Heart left ventricle (tissue), 16 donors: ENCODE measurements at regions not wholly inside any gene's neighbourhood (a gene's known extent, or its start where the extent isn't known, plus 50 kb on each side); places are given as distances from the start of the nearest gene placed in this dataset.

Source experiments
- ATAC-seq, 4 donors: fragments of 200-7000 bp; cut with Tn5 transposase; one replicate each; pipeline ENCODE4 v1.9.1; 2020 to 2022; ENCODE audit warnings: moderate library complexity in 4 of 4, mild to moderate bottlenecking in 3 of 4, moderate number of reproducible peaks in 1 of 4
- DNase-seq, 5 donors: peaks; one replicate each; pipeline ENCODE4 v3.0.0-alpha.2; 2020
- H3K27ac ChIP-seq, 12 donors: fragments of 200-600 bp; sonication (generic) in 4 of 12; one replicate each; pipeline versions ENCODE4 v1.5.0 to v1.8.0; 2016 to 2022; ENCODE audit warnings: mild to moderate bottlenecking in 2 of 12
- H3K27me3 ChIP-seq, 9 donors: fragments of 200-600 bp; sonication (generic) in 2 of 9; one replicate each; pipeline versions ENCODE4 v1.5.1 to v1.8.0; 2016 to 2022; ENCODE audit warnings: mild to moderate bottlenecking in 3 of 9
- H3K36me3 ChIP-seq, 9 donors: fragments of 200-600 bp; sonication (generic) in 2 of 9; one replicate each; pipeline versions ENCODE4 v1.5.0 to v1.8.0; 2018 to 2022; ENCODE audit warnings: mild to moderate bottlenecking in 2 of 9
- H3K4me1 ChIP-seq, 12 donors: fragments of 200-600 bp; sonication (generic) in 4 of 12; one replicate each; pipeline versions ENCODE4 v1.5.0 to v1.8.0; 2016 to 2022; ENCODE audit warnings: mild to moderate bottlenecking in 3 of 12
- H3K4me3 ChIP-seq, 12 donors: fragments of 200-600 bp; sonication (generic) in 4 of 12; one replicate each; pipeline versions ENCODE4 v1.5.0 to v1.8.0; 2017 to 2022; ENCODE audit warnings: mild to moderate bottlenecking in 9 of 12, moderate library complexity in 4 of 12
- H3K9me3 ChIP-seq, 12 donors: fragments of 200-600 bp; sonication (generic) in 4 of 12; one replicate each; pipeline versions ENCODE4 v1.5.0 to v1.8.0; 2016 to 2022; ENCODE audit warnings: mild to moderate bottlenecking in 1 of 12
- POLR2A ChIP-seq, 2 donors: fragments of 450-650 bp; IDR thresholded peaks; one replicate each; pipeline ENCODE4 v1.6.1; 2017; ENCODE audit warnings: antibody characterized with exemption in 2 of 2, mild to moderate bottlenecking in 2 of 2, moderate library complexity in 2 of 2
- WGBS, 4 donors: extraction: QIAGEN DNeasy Blood & Tissue Kit in 2 of 4; methylation state at CpG; one replicate each; pipeline versions ENCODE4 v1.1.5 to v1.1.7; 2013 to 2018; 5-methylcytosine and 5-hydroxymethylcytosine counted together
- intact Hi-C, 10 donors: fragments of 100-400 bp; cut with DNase I; formaldehyde crosslinking; loops; one replicate each; pipeline versions ENCODE4 v1.11.1 to v1.14.2; 2022
- TF ChIP-seq, protein P1 (sequence below), 12 donors: fragments of 200-600 bp; sonication (generic) in 4 of 12; IDR thresholded peaks; one replicate each; pipeline versions ENCODE4 v1.5.0 to v1.8.0; 2018 to 2022; ENCODE audit warnings: antibody characterized with exemption in 12 of 12, mild to moderate bottlenecking in 5 of 12
- donor health status: ischemic (EF 13 %, LVEDD 7.1; RV severe dilation, severe dysfunction).
- donor health status: healthy with polysubstance abuse.
- donor health status: DM: no; HTN: yes; CAD: no.
- donor health status: DM: no; HTN: no; CAD: no.
- donor health status: ischemic (EF 25% LVEDD 6.9; RV normal size, moderate dysfunction).
- donor health status: ischemic (EF 25% LVEDD 5.7; RV mildly dilated, moderate dysfunction).
- donor health status: healthy.
- donor health status: DM: yes; HTN: yes; CAD: no.
- donor health status: ischemic (EF 35%, LVEDD 5.7; RV mildly dilated, moderate dysfunction).
- donor health status: nonischemic (EF 11% LVEDD 7.7; RV severe dilation, severe dysfunction).
- donor health status: DM: yes; HTN: yes; CAD: no.
- donor health status: PGD.
- donor health status: ischemic (EF 29% LVEDD 5.4; RV normal size, mild dysfunction).
- donor health status: nonischemic (EF 23%, LVEDD 6.1; RV moderate dilation, normal function).

DNA sequence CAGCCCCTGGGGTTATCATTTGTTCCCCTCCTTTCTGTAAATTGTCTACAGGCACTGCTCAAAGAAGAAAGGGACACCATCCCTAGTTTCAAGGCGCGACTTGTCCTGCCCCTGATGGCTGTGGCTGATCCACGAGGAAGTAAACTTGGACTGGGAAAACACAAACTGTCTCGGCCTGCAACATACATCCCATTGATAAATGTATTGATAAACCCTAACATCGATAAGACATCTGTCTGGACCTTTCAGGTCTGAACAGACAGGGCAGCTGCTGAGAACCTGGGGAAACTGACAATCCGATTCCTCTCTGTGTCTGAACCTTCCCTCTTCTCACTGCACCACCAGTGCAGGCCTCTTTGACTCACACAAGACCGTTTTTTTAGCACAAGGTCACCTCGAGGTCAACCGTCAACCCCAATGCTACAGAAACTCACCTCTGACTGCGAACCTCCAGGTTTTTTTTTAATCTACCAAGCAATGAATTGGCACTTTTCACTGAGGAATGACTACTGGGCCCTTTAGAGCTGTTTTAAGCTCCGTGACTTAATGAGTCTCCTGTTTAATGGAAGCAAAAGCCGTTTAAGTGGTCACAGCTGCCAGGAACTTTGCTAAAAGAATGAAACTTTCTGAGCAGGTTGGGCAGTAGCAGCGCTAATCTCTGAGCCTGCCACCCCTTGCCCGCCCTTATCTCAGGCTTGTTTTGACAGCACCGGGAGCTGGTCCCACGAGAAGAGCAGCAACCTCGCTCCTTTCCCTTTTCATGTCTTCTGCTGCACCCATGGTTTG lies 203.8 kb upstream of the TMEM45B start:
- 41 to 48% (median 45%) methylated on average over 17 of the region's 17 CpGs for WGBS, 4 donors
- no peaks in the 10 kb centered on the region for H3K9me3 ChIP-seq
- no peak for DNase-seq
- no peaks in the 10 kb centered on the region for H3K4me1 ChIP-seq
- H3K27me3 ChIP-seq = peaks cover 0 to 4% (median 0%) of the 10 kb centered on the region in 9 donors
- no peak for ATAC-seq
- intact Hi-C loops = no loop called here
- TF ChIP-seq, protein P1, sequence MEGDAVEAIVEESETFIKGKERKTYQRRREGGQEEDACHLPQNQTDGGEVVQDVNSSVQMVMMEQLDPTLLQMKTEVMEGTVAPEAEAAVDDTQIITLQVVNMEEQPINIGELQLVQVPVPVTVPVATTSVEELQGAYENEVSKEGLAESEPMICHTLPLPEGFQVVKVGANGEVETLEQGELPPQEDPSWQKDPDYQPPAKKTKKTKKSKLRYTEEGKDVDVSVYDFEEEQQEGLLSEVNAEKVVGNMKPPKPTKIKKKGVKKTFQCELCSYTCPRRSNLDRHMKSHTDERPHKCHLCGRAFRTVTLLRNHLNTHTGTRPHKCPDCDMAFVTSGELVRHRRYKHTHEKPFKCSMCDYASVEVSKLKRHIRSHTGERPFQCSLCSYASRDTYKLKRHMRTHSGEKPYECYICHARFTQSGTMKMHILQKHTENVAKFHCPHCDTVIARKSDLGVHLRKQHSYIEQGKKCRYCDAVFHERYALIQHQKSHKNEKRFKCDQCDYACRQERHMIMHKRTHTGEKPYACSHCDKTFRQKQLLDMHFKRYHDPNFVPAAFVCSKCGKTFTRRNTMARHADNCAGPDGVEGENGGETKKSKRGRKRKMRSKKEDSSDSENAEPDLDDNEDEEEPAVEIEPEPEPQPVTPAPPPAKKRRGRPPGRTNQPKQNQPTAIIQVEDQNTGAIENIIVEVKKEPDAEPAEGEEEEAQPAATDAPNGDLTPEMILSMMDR (IDR thresholded peaks at IDR 0.05) = no peak
- TF ChIP-seq POLR2A (IDR thresholded peaks at IDR 0.05) = no peak
- no peak overlapping the region for H3K4me3 ChIP-seq
- no peak overlapping the region for H3K27ac ChIP-seq
- H3K36me3 ChIP-seq = no peaks in the 10 kb centered on the region

DNA sequence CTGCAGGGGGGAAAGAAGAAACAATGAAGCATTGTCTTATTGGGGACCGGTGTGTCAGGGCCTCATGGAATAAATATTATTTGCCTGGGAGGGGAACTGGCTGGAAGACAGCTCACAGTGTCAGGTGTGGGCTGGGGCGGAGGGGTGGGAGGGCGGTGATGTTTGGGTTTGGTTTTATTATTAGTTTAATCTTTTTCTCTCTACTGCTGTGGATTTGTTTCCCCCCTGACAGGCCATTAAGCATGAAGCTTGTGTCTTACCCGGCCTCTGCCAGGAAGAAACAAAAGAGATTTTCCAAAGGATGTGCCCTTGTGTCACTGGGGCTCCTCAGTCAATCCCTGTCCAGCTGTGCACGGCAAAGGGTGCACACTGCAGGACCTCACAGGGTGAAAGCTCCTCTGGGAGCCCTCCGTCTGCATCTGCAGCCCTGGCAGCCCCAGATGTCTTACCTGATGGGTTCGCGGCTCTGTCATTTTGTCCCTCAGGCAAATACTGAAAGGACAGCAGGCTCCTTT lies 203.1 kb upstream of the TMEM45B start:
- 48 to 64% (median 60%) methylated on average over 8 of the region's 8 CpGs for WGBS, 4 donors
- H3K36me3 ChIP-seq = no peaks in the 10 kb centered on the region
- no peaks in the 10 kb centered on the region for H3K4me1 ChIP-seq
- intact Hi-C loops = no loop called here
- DNase-seq (no peak), ATAC-seq (no peak)
- TF ChIP-seq, protein P1 (IDR thresholded peaks at IDR 0.05) = no peak
- no peak for TF ChIP-seq POLR2A (IDR thresholded peaks at IDR 0.05)
- peaks cover 0 to 11% (median 0%) of the 10 kb centered on the region in 9 donors for H3K27me3 ChIP-seq
- H3K4me3 ChIP-seq = no peak overlapping the region
- no peaks in the 10 kb centered on the region for H3K9me3 ChIP-seq
- no peak overlapping the region for H3K27ac ChIP-seq

DNA sequence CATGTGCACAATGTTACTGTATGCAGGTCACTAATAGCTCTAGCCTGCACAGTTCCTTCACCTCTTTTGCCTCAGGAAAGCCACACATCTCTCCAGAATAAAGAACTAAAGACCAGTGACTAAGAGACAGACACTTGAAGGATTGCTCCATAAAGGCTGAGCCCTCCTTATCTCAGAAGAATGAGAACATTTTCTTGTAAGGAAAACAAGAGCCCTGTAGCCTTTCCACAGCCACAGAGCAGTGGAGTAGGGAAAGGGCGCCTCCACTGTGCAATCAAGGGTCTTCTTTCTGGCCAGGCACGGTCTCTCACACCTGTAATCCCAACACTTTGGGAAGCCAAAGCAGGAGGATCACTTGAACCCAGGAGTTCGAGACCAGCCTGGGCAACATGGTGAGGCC lies 202.6 kb upstream of the TMEM45B start:
- whole genome bisulfite sequencing, 4 donors = 72 to 89% (median 81%) methylated on average over 3 of the region's 3 CpGs
- Histone ChIP-seq H3K4me1 (no peaks in the 10 kb centered on the region), H3K4me3 (no peak overlapping the region), H3K27me3 (peaks cover 0 to 15% (median 0%) of the 10 kb centered on the region in 9 donors), H3K9me3 (no peaks in the 10 kb centered on the region), H3K27ac (no peak overlapping the region), H3K36me3 (no peaks in the 10 kb centered on the region)
- intact Hi-C loops = no loop called here
- ATAC-seq = no peak
- DNase-seq = no peak
- no peak for TF ChIP-seq POLR2A (IDR thresholded peaks at IDR 0.05)
- TF ChIP-seq, protein P1 (IDR thresholded peaks at IDR 0.05) = no peak

DNA sequence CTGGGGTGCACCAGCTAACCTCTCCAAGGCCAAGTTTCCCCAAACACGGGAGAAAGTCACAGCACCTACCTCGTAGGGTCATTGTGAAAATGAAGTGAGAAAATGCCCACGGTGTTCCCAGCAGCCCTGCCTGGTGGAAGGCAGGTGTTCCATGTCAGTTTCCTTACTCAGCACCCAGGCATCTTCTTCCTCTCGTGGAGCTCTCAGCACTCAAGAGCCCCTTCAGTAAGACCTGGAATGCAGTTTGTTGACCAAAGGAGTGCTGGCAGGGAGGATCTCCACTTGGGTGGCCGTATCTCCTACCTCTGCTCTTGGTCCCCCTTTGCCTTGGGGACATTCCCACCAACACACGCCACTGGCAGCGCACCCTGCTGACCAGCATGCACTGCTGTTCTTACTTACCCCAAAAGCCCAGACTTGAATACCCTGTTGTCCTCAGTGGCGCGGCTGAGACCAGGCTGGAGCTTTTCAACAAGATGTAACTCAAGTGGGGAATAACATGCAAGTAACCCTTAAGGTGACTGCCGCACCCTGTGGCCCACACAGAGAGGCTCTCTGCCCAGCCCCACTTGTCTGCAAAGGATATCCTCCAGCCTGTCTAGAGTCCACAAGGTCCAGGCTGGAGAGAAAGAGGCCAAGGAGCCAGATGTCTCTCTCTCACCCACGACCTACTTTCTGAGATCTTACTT lies 201.2 kb upstream of the TMEM45B start:
- intact Hi-C loops = no loop called here
- Histone ChIP-seq H3K4me3 (no peak overlapping the region), H3K27ac (no peak overlapping the region), H3K9me3 (no peaks in the 10 kb centered on the region), H3K4me1 (no peaks in the 10 kb centered on the region), H3K36me3 (no peaks in the 10 kb centered on the region), H3K27me3 (peaks cover 0 to 18% (median 0%) of the 10 kb centered on the region in 9 donors)
- 67 to 77% (median 70%) methylated on average over 10 to 11 of the region's 11 CpGs for WGBS, 4 donors
- no peak for DNase-seq
- TF ChIP-seq POLR2A (IDR thresholded peaks at IDR 0.05) = no peak
- TF ChIP-seq, protein P1 (IDR thresholded peaks at IDR 0.05) = no peak
- ATAC-seq = no peak
